H9 (cell line): ENCODE measurements at regions not wholly inside any gene's neighbourhood (a gene's known extent, or its start where the extent isn't known, plus 50 kb on each side); places are given as distances from the start of the nearest gene placed in this dataset.

Experiments
- DNase-seq: peaks from one replicate; pipeline ENCODE4 v3.0.0-alpha.2; 2017
- H2AFZ ChIP-seq: one replicate; pipeline ENCODE4 v1.6.1; 2013; ENCODE audit warnings: mild to moderate bottlenecking, low read length, control low read depth, moderate library complexity
- H2AK5ac ChIP-seq: 2 replicates; pipeline ENCODE4 v1.6.1; 2013; ENCODE audit warnings: low read length, control low read depth, mixed read lengths; ENCODE audit not compliant: insufficient read length
- H2BK120ac ChIP-seq: one replicate; pipeline ENCODE4 v1.6.1; 2013; ENCODE audit warnings: low read depth, mild to moderate bottlenecking, low read length, control low read depth, inconsistent platforms; ENCODE audit not compliant: poor library complexity, severe bottlenecking
- H2BK12ac ChIP-seq: 2 replicates; pipeline ENCODE4 v1.6.1; 2013; ENCODE audit warnings: low read length, control low read depth, mixed read lengths, low read depth; ENCODE audit not compliant: insufficient read length
- H2BK15ac ChIP-seq: 2 replicates; pipeline ENCODE4 v1.6.1; 2013; ENCODE audit warnings: low read depth, low read length, control low read depth
- H2BK20ac ChIP-seq: one replicate; pipeline ENCODE4 v1.6.1; 2013; ENCODE audit warnings: low read depth, mild to moderate bottlenecking, low read length, control low read depth, inconsistent platforms; ENCODE audit not compliant: poor library complexity, severe bottlenecking
- H2BK5ac ChIP-seq: 2 replicates; pipeline ENCODE4 v1.6.1; 2013; ENCODE audit warnings: low read length, control low read depth, mixed read lengths; ENCODE audit not compliant: insufficient read length
- H3K14ac ChIP-seq: 2 replicates; pipeline ENCODE4 v1.6.1; 2013; ENCODE audit warnings: low read length, control low read depth; ENCODE audit not compliant: insufficient read depth
- H3K18ac ChIP-seq: 2 replicates; pipeline ENCODE4 v1.6.1; 2013; ENCODE audit warnings: low read depth, mild to moderate bottlenecking, mixed read lengths, low read length, control low read depth; ENCODE audit not compliant: insufficient read length
- H3K23ac ChIP-seq: 2 replicates; pipeline ENCODE4 v1.6.1; 2013; ENCODE audit warnings: low read length, control low read depth, mixed read lengths, low read depth; ENCODE audit not compliant: insufficient read length
- H3K23me2 ChIP-seq: 2 replicates; pipeline ENCODE4 v1.6.1; 2013; ENCODE audit warnings: low read depth, mild to moderate bottlenecking, mixed read lengths, low read length, control low read depth; ENCODE audit not compliant: insufficient read length, poor library complexity, severe bottlenecking
- H3K27ac ChIP-seq: 2 replicates; pipeline ENCODE4 v1.5.1; 2013; ENCODE audit warnings: low read length, control low read depth, mixed read lengths, low read depth; ENCODE audit not compliant: insufficient read length
- H3K27me3 ChIP-seq: 2 replicates; pipeline ENCODE4 v1.6.1; 2013; ENCODE audit warnings: low read length, control low read depth, inconsistent platforms; ENCODE audit not compliant: insufficient read depth
- H3K4ac ChIP-seq: 2 replicates; pipeline ENCODE4 v1.6.1; 2013; ENCODE audit warnings: low read depth, mild to moderate bottlenecking, control low read depth, inconsistent platforms, low read length, moderate library complexity
- H3K4me1 ChIP-seq: 2 replicates; pipeline ENCODE4 v1.6.1; 2013; ENCODE audit warnings: low read length, control low read depth, inconsistent platforms; ENCODE audit not compliant: insufficient read depth
- H3K4me2 ChIP-seq: 2 replicates; pipeline ENCODE4 v1.6.1; 2013; ENCODE audit warnings: low read length, control low read depth, mixed read lengths; ENCODE audit not compliant: insufficient read length, insufficient read depth
- H3K56ac ChIP-seq: 2 replicates; pipeline ENCODE4 v1.6.1; 2013; ENCODE audit warnings: low read depth, mild to moderate bottlenecking, mixed read lengths, low read length, control low read depth; ENCODE audit not compliant: insufficient read length
- H3K79me1 ChIP-seq: 2 replicates; pipeline ENCODE4 v1.6.1; 2013; ENCODE audit warnings: low read depth, mild to moderate bottlenecking, moderate library complexity, low read length, control low read depth, inconsistent platforms; ENCODE audit not compliant: insufficient read depth, poor library complexity, severe bottlenecking
- H3K79me2 ChIP-seq: 2 replicates; pipeline ENCODE4 v1.6.1; 2013; ENCODE audit warnings: low read length, control low read depth, inconsistent platforms; ENCODE audit not compliant: insufficient read depth
- H3K9ac ChIP-seq: 2 replicates; pipeline ENCODE4 v1.6.1; 2013; ENCODE audit warnings: low read length, control low read depth, mixed read lengths; ENCODE audit not compliant: insufficient read length; ENCODE audit errors: extremely low read depth
- H3K9me3 ChIP-seq: one replicate; pipeline ENCODE4 v1.6.1; 2013; ENCODE audit warnings: low read depth, low read length, inconsistent platforms; ENCODE audit not compliant: control insufficient read depth
- H3T11ph ChIP-seq: one replicate; pipeline ENCODE4 v1.6.1; 2013; ENCODE audit warnings: mild to moderate bottlenecking, low read length, control low read depth, inconsistent platforms
- H4K20me1 ChIP-seq: one replicate; pipeline ENCODE4 v1.6.1; 2013; ENCODE audit not compliant: control insufficient read depth, insufficient read length, insufficient read depth
- H4K5ac ChIP-seq: 2 replicates; pipeline ENCODE4 v1.6.1; 2013; ENCODE audit warnings: low read depth, mild to moderate bottlenecking, mixed read lengths, low read length, control low read depth; ENCODE audit not compliant: insufficient read length
- H4K8ac ChIP-seq: replicated peaks from 2 replicates; pipeline ENCODE4 v1.6.1; 2013; ENCODE audit warnings: low read length, control low read depth, mixed read lengths, low read depth; ENCODE audit not compliant: insufficient read length
- H4K91ac ChIP-seq: 2 replicates; pipeline ENCODE4 v1.6.1; 2013; ENCODE audit warnings: low read depth, mild to moderate bottlenecking, moderate library complexity, mixed read lengths, low read length, control low read depth; ENCODE audit not compliant: insufficient read length
- H3K27ac Mint-ChIP-seq, 3 experiments: 2 replicates in 2 of 3; 3 replicates in 1 of 3; pipeline ENCODE4 v1.8.0; 2020 to 2021; ENCODE audit warnings: mixed read lengths in 3 of 3, mild to moderate bottlenecking in 1 of 3, moderate library complexity in 1 of 3
- H3K27me3 Mint-ChIP-seq: 2 replicates; pipeline ENCODE4 v1.8.0; 2021; ENCODE audit warnings: low read depth, mild to moderate bottlenecking, moderate library complexity, mixed read lengths
- H3K36me3 Mint-ChIP-seq, 3 experiments: 2 replicates in 2 of 3; 3 replicates in 1 of 3; pipeline ENCODE4 v1.8.0; 2020 to 2021; ENCODE audit warnings: low read depth in 3 of 3, mixed read lengths in 3 of 3; ENCODE audit not compliant: insufficient read depth in 1 of 3
- H3K4me1 Mint-ChIP-seq, 2 experiments: 2 replicates each; pipeline ENCODE4 v1.8.0; 2020; ENCODE audit warnings: mixed read lengths in 2 of 2
- H3K4me3 Mint-ChIP-seq, 2 experiments: 2 replicates in 1 of 2; 3 replicates in 1 of 2; pipeline ENCODE4 v1.8.0; 2020 to 2021; ENCODE audit warnings: mild to moderate bottlenecking in 2 of 2, mixed read lengths in 2 of 2, moderate library complexity in 1 of 2
- H3K9me3 Mint-ChIP-seq, 2 experiments: 2 replicates in 1 of 2; 3 replicates in 1 of 2; pipeline ENCODE4 v1.8.0; 2020; ENCODE audit warnings: mild to moderate bottlenecking in 2 of 2, mixed read lengths in 2 of 2, moderate library complexity in 1 of 2
- WGBS: extraction: QIAGEN DNeasy Blood & Tissue Kit; methylation state at CpG from one replicate; pipeline ENCODE4 v1.1.7; 2013; ENCODE audit warnings: missing lambda C conversion rate, low lambda C conversion rate, mixed read lengths; ENCODE audit not compliant: insufficient read length; ENCODE audit errors: extremely low coverage; 5-methylcytosine and 5-hydroxymethylcytosine counted together
- TF ChIP-seq, protein P1 (sequence below): fragments of 200-600 bp; sonication (generic); conservative IDR thresholded peaks from 3 replicates; pipeline ENCODE4 v1.8.0; 2021; ENCODE audit warnings: antibody characterized with exemption, mild to moderate bottlenecking

GRCh38 chr12:75856235-75856634 lies 175.3 kb downstream of the PHLDA1 start:
- no peak overlapping the region for H2AK5ac ChIP-seq
- H3K23ac ChIP-seq: no peak overlapping the region
- H3K4me2 ChIP-seq: no peak overlapping the region
- no peak overlapping the region for H4K91ac ChIP-seq
- TF ChIP-seq, protein P1, sequence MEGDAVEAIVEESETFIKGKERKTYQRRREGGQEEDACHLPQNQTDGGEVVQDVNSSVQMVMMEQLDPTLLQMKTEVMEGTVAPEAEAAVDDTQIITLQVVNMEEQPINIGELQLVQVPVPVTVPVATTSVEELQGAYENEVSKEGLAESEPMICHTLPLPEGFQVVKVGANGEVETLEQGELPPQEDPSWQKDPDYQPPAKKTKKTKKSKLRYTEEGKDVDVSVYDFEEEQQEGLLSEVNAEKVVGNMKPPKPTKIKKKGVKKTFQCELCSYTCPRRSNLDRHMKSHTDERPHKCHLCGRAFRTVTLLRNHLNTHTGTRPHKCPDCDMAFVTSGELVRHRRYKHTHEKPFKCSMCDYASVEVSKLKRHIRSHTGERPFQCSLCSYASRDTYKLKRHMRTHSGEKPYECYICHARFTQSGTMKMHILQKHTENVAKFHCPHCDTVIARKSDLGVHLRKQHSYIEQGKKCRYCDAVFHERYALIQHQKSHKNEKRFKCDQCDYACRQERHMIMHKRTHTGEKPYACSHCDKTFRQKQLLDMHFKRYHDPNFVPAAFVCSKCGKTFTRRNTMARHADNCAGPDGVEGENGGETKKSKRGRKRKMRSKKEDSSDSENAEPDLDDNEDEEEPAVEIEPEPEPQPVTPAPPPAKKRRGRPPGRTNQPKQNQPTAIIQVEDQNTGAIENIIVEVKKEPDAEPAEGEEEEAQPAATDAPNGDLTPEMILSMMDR: no peak
- H4K5ac ChIP-seq: no peak overlapping the region
- no peak overlapping the region for H4K8ac ChIP-seq
- H3K56ac ChIP-seq: no peak overlapping the region
- H3K9ac ChIP-seq: no peak overlapping the region
- H3K4me3 Mint-ChIP-seq: no peak overlapping the region
- no peak overlapping the region for H2BK20ac ChIP-seq
- no peaks in the 10 kb centered on the region for H3K27me3 ChIP-seq
- H3K4ac ChIP-seq: no peak overlapping the region
- no peak overlapping the region for H2BK5ac ChIP-seq
- no peak overlapping the region for H3K18ac ChIP-seq
- peaks cover 5% of the 10 kb centered on the region; the same call in 1 of the 2 replicates for H3K4me1 ChIP-seq
- H3K79me1 ChIP-seq: no peaks in the 10 kb centered on the region
- H3K14ac ChIP-seq: no peak overlapping the region
- no peaks in the 10 kb centered on the region for H3K79me2 ChIP-seq
- no CpG with 5 or more reads among the region's 1 CpG for WGBS
- no peaks in the 10 kb centered on the region for H3K27me3 Mint-ChIP-seq
- no peaks in the 10 kb centered on the region for H3K9me3 Mint-ChIP-seq
- no peak overlapping the region for H2BK12ac ChIP-seq
- H3K23me2 ChIP-seq: no peaks in the 10 kb centered on the region
- H3K36me3 Mint-ChIP-seq: no peaks in the 10 kb centered on the region
- peaks cover 8 to 22% of the 10 kb centered on the region in 2 experiments for H3K4me1 Mint-ChIP-seq
- H2BK15ac ChIP-seq: no peak overlapping the region
- no peak overlapping the region for H3K27ac Mint-ChIP-seq
- no peaks in the 10 kb centered on the region for H3K9me3 ChIP-seq
- no peak for DNase-seq
- H3K27ac ChIP-seq: no peak overlapping the region
- no peak overlapping the region for H3T11ph ChIP-seq
- H4K20me1 ChIP-seq: no peaks in the 10 kb centered on the region
- no peak overlapping the region for H2BK120ac ChIP-seq
- H2AFZ ChIP-seq: no peak overlapping the region
